ENCODE measurements at regions not wholly inside any gene's neighbourhood (a gene's known extent, or its start where the extent isn't known, plus 50 kb on each side); places are given as distances from the start of the nearest gene placed in this dataset.
"Not testable (repeated sequence)": the region's sequence is repeated elsewhere in the genome, so short reads cannot be mapped to it uniquely, and the experiment has no call there.

- no peak for DNase-seq
Observed at GRCh38 chr6:115053169-115053860, 710.5 kb upstream of the HS3ST5 start.

DNA sequence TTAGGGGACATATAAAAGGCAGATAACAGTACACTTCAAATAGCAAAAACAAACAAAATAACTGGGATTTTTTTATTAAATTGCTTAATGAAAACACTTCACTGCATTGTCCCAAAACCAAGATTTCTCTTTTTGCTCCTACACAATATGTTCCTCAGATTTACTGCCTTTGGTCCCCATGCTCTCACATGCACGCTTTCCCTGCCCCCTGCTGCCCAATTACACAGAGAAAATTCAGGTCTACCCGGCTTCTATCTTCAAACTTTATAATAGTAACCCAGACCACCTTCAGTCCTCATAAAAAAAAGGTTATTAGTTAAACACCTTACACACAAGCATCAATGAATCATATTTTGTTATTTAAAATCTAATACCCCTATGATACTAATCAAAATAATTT is 673.8 kb upstream of the HS3ST5 start:
- no peak for DNase-seq

GRCh38 chr6:115004982-115005381 is 662.2 kb upstream of the HS3ST5 start:
- DNase-seq, result no peak

- DNase-seq, result no peak
Observed at GRCh38 chr6:115004204-115004603, 661.4 kb upstream of the HS3ST5 start.

DNA sequence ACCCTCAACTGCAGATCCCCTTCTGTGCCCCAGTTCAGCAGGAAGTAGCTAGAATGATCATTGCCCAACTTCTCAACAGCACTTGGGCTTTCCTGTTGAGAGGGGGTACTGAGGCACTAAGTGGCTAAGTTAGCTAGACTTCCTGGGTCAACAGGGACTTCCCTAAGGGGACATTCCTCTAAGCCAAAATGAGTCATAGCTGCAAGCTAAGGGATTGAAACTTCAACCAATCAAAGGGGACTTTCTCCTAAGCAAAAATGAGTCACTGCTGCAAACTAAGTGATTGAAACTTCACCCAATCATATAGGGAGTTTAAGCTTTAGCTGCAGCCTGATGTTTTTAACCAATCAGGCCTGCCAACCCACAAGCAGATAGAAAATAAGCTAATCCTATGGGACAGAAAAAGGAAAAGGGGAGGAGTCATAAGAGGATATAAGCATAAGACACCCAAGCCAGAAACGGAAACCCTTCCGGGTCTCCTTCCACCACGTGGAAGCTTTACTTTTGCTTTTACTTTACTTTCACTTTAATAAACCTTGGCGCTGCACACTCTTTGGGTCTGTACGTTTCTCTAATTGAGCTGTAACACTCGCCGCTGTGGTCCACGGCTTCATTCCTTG is 659.0 kb upstream of the HS3ST5 start:
- DNase-seq, result no peak

DNA sequence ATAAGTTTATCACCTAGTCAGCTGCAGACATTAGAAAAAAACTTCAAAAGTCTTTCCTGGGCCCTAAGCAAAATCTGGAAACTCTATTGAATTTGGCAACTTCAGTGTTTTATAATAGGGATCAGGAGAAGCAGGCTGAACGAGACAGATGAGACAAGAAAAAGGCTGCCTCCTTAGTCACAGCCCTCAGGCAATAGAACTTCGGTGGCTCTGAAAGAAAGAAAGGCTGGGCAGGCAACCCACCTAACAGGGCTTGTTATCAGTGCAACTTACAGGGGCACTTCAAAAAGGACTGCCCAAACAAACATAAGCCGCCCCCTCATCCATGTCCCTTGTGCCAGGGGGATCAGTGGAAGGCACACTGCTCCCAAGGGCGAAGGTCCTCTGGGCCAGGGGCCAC is 657.9 kb upstream of the HS3ST5 start:
- DNase-seq, result no peak

GRCh38 chr6:114998492-114998891 is 655.7 kb upstream of the HS3ST5 start:
- no peak for DNase-seq

DNA sequence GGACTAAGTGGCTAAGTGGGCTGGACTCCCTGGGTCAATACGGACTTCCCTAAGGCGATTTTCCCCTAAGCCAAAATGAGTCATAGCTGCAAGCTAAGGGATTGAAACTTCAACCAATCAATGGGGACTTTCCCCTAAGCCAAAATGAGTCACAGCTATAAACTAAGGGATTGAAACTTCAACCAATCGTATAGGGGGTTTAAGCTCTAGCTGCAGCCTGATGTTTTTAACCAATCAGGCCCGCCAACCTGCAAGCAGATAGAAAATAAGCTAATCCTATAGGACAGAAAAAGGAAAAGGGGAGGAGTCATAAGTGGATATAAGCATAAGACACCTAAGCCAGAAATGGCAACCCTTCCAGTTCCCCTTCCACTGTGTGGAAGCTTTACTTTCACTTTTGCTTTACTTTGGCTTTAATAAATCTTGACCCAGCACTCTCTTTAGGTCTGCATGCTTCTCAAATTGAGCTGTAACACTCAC is 655.0 kb upstream of the HS3ST5 start:
- no peak for DNase-seq

DNA sequence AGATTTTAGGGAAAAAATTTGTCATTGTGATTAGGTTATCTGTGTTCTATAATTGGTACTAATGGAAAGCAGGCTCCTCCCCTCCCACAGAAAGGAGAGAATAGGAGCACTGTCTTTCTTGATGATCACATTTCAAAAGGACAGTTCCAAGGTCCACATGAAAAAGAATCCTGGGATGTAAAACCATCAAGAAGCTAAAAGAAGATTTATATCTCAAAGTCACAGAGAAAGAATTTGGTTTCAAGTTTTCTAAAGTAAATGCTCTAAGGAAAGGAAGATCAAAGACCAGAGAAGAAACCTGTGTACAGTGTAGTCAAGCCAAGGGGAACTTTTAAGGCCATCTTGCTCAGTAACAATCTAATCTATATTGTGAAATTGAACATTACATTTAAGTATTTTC is 652.7 kb upstream of the HS3ST5 start:
- no peak for DNase-seq

DNA sequence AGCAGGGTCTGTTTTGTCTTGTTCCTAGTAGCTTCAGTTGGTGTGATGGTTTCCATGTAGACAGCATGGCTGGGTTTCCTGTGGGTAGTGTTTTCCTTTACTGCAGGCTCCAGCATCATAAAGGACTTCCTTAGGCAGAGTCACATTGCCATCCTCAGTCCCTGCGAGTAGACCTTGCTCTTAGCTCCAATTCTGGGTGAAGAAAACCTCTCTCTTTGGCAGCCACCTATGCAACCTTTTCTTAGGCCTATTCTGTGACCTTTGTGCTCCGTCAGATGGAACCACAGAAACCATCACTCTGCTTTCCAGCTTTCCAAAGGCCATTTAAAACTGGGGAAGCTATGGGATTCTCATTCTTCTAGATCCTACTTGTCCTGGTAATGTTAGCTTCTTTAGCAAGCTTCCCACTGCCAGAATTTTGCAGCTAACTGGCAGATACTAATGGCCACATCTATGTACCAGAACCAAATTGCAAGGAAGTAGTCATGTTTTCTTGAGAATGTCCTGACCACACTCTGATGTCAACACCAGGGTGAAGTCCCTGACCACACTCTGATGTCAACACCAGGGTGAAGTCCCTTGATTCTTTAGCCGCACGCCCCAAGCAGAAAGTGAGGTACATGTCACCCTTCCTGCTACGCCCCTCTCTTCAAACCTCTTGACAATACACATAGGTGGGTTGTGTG is 646.6 kb upstream of the HS3ST5 start:
- DNase-seq, result no peak

- DNase-seq, result no peak
Observed at GRCh38 chr6:114987281-114987680, 644.5 kb upstream of the HS3ST5 start.

GRCh38 chr6:114955363-114955762 is 612.5 kb upstream of the HS3ST5 start:
- DNase-seq, result no peak

- no peak for DNase-seq
Observed at GRCh38 chr6:114952229-114952628, 609.4 kb upstream of the HS3ST5 start.

DNA sequence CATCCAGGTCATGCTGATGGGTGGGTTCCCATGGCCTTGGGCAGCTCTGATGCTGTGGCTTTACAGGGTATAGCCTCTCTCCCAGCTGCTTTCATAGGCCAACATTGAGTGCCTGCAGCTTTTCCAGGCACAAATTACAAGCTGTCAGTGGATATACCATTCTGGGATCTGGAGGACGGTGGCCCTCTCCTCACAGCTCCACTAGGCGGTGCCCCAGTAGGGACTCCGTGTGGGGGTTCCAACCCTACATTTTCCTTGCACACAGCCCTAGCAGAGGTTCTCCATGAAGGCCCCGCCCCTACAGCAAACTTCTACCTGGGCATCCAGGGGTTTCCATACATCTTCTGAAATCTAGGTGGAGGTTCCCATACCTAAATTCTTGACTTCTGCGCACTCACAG is 602.6 kb upstream of the HS3ST5 start:
- no peak for DNase-seq

DNA sequence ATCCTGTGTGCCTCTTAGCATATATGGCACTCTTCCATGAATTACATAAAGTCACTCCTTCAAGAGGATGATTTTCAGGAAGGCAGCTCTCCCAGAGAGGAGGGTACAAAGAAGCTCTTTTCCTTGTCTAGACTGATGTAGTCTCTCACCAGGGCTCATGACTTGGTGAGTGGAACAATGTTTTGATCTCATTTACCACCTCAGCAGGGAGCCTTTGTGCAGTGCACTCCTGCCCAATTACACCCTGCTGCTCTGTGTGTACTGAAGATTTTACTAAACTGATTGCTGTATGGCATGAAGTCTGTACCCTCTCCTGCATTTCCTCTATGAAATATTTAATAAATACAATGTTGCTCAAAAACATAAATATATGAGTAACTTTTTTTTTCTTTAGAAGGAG is 598.3 kb upstream of the HS3ST5 start:
- no peak for DNase-seq

DNA sequence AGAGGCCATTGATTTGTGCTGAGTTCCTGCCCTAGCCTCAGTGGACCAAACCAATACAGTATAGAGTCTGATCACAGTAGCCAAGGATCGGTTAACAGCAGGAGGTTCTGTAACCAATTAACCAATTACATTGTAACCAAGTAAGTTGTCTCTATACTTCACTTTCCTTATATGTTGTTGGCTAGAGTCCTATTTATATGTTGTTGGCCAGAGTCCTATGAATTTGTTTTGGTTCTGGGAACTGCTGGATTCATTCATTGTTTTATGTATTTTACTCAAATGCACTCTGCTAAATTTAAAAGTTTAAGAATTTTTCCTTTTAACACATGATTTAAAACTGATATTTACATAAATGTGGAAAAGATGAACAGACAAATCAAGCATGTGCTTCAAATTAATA is 597.4 kb upstream of the HS3ST5 start:
- no peak for DNase-seq

GRCh38 chr6:114939630-114940029 is 596.8 kb upstream of the HS3ST5 start:
- no peak for DNase-seq

DNA sequence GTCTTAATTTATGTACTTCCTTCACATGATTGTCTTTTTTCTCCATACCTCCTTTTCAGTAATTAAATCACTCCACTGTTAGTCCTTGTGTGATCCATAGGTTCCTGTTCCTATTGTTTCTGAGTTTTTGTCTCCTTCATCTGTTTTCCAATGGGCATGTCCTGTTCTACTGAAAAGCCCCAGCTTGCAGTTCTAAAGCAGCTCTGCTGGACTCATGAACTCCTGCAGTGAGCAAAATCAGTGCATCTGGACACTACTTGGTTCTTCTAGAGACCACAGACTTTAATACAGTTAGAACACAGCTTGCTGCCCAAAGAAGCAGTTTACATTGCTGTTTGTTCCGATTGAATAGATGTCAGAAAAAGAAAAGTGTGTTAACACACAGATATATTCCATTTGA is 593.3 kb upstream of the HS3ST5 start:
- no peak for DNase-seq

- DNase-seq, result no peak
Observed at GRCh38 chr6:114934079-114934478, 591.3 kb upstream of the HS3ST5 start.

DNA sequence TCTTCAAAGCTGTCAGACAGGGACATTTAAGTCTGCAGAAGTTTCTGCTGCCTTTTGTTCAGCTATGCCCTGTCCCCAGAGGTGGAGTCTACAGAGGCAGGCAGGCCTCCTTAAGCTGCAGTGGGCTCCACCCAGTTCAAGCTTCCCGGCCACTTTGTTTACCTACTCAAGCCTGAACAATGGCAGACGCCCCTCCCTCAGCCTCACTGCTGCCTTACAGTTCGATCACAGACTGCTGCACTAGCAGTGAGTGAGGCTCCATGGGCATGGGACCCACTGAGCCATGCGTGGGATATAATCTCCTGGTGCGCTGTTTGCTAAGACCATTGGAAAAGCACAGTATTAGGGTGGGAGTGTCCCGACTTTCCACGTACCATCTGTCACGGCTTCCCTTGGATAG is 585.9 kb upstream of the HS3ST5 start:
- not testable (repeated sequence) for DNase-seq

DNA sequence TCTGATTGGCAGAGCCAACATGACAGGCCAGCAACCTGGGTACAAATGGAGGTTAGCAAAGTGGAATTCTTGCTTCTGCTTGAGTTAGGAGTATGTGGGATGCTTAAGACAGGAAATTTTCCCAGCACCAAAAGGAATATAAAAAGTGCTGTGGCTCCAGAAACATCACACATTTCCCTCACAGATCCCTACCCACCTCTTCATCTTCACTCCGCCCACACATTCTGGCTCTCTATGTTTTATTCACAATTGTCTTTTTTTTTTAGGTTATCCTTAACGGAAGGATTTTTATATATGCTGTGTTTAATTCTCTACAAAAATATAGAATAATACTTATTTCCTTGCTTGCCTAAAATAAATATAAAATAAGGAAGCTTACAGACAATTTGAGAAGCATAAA is 563.3 kb upstream of the HS3ST5 start:
- DNase-seq, result no peak

GRCh38 chr6:114897536-114897935 is 554.7 kb upstream of the HS3ST5 start:
- DNase-seq, result no peak

DNA sequence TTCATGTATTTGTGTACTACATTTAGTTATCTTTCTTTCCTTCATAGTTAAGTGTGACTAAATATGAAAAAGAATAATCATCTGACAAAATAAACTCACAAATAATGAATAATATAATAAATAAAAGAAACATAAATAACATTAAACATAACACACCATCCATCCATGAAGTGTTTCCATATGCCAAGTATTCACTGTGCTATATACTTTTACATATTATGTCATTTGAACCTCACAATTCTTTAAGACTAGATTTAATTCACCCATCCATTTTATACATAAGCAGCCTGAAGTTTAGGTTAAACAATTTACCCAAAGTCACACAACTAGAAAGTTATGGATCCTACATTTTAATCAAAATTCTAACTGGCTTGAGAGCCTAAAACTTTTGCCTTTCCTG is 549.4 kb upstream of the HS3ST5 start:
- DNase-seq, result no peak

- no peak for DNase-seq
Observed at GRCh38 chr6:114888241-114888640, 545.4 kb upstream of the HS3ST5 start.

All from stimulated activated CD4-positive, alpha-beta T cell treated with anti-CD3 and anti-CD28 coated beads, Interleukin-4, amount 100 ng/mL, for 1 hour (primary cell).